Stimulated activated CD8-positive, alpha-beta memory T cell treated with anti-CD3 and anti-CD28 coated beads, Interleukin-4, amount 100 ng/mL, for 48 hours (primary cell): ENCODE measurements at regions not wholly inside any gene's neighbourhood (a gene's known extent, or its start where the extent isn't known, plus 50 kb on each side); places are given as distances from the start of the nearest gene placed in this dataset.
A peak's percentile ranks its signal among the peaks of the same experiment; 100 is the strongest.

Experiments
- DNase-seq: peaks from one replicate; pipeline ENCODE4 v3.0.0-alpha.2; 2020

- DNase-seq = peak; percentile 10
Observed at GRCh38 chr6:170131351-170131750, 159.5 kb downstream of the DLL1 start.

- DNase-seq = peak; percentile 19
Observed at GRCh38 chr6:170130771-170131241, 160.1 kb downstream of the DLL1 start.

- peak; percentile 12 for DNase-seq
Observed at GRCh38 chr6:170130201-170130621, 160.7 kb downstream of the DLL1 start.

DNA sequence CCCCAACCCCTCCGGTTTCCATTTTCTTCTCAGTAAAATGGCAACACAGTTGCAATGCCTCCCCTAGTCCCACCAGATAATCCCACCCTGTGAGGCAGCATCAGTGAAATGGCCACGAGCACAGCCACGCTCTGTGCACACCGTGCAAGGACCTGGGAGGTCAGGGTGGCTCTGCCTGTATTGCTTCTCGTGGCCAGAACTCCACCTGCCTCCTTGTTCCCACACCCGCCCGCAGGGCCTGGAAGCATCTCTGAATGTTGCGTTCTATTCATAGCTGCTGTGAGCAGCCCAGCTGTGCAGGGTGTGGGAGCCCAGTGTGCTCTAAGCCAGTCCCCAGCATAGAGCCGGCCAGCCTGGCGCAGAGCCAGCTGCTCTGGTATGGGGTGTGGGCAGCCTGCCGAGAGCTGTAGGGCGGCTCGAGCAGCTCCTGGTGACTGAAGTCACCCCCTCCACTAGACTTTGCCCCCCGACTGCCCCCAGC, 161.1 kb downstream of the DLL1 start:
- peak; percentile 17 for DNase-seq

- peak; percentile 12 for DNase-seq
Observed at GRCh38 chr6:170128811-170129681, 161.8 kb downstream of the DLL1 start.

DNA sequence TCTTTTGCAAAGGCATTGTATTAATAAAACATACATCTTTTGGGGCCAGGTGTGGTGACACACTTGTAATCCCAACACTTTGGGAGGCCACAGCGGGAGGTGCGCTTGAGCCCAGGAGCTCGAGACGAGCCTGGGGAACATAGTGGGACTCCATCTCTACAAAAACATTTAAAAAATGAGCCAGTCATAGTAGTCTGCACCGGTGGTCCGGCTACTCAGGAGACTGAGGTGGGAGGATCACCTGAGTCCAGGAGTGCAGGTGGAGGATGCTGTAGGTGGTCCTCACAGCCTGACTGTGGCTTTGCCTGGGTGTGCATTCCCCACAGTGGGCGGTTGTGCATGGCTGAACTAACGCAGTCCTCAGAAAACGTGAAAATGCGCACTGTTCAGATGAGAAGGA, 162.5 kb downstream of the DLL1 start:
- DNase-seq = peak; percentile 16

DNA sequence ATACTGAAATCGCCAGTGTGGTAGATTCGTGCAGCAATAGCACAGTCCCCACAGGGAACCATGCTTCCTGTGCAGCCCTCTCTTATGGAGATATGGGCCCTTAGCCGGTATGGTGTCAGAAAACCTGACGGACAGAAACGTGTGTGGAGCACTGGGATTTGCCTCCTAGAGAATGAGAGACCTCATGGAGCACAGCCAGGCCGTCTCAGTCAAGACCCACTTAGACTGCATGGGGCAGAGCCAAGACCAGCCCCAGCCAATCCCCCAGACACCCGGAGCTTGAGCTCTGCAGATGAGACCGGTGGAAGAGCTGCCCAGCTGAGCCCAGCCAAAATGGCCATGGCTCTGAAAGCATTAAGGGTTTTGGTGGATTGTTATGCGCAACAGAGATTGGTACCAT, 163.7 kb downstream of the DLL1 start:
- no peak for DNase-seq

DNA sequence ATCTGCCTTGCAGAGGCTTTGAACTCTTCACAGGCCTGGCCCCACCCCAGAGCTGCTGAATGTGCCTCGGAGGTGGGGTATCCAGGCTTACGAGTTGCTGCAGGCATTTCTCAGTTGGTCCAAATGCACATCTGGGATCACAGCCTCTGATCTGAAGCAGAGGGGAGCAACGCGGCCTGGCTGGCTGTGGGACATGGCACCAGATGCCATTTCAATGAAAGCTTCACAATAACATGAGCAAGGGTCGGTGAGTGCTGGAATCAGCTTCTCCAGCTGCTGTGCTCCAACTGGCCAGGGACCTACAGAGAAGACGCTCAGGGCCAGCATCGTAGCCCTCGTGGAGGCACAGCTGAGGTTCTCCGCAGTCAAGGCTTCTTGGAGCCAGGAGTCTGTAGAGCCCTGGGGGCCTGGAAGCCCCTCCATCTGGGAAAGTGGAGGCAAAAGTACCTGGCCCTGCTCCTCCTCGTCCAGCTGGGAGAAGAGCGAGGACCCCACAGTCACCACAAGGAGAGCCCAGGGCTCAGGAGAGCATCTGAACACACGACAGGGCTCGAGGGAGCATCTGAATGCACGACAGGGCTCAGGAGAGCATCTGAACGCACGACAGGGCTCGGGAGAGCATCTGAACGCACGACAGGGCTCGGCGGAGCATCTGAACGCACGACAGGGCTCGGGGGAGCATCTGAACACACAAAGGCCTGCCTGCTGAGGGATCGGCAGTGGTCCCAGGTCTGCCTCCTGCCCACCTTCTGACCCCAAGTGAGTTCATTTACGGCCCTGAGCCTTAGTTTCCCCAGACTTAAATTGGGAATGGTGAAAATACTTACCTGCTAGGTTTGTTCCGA, 165.2 kb downstream of the DLL1 start:
- peak; percentile 18 for DNase-seq

GRCh38 chr6:170124836-170125235, 166.0 kb downstream of the DLL1 start:
- DNase-seq = peak; percentile 16

- DNase-seq = peak; percentile 12
Observed at GRCh38 chr6:170124150-170124549, 166.7 kb downstream of the DLL1 start.

GRCh38 chr6:170122651-170123050, 168.2 kb downstream of the DLL1 start:
- DNase-seq = no peak

DNA sequence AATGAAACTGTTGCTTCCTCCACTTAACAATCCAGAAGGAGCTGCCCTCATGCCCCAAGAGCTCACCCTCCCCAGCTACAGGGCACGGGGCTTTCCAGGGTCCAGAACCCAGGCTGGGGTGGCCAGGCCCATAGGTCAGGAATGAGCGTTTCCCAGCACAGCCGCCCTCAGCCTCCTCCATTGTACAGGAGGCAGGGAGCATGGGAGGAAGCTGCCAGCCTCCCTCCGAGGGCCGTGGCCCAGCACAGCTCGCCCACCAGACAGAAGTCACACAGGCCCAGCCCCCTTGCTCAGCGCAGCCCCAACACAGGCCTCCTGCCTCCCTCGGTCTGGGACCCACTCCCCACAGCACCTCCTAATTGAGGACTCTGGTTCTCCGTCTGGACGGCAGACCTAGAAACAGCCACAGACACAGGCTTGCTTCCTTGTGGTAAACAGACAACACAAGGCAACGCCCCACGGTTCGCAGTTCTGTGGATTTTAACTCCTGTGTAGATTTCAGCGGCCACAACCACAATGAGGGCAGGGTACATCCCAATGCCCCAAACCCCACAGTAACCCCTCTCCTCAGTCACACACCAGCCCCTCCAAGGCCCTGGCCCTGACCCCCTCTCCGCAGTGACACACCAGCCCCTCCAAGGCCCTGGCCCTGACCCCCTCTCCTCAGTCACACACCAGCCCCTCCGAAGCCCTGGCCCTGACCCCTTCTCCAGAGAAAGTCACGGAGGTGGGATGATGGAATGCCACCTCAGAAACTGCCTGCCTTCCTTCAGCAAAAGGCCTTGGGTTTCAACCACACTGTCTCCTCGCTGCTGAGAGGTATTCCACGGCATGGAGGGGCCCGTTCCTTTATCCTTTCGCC, 173.5 kb downstream of the DLL1 start:
- peak; percentile 17 for DNase-seq

DNA sequence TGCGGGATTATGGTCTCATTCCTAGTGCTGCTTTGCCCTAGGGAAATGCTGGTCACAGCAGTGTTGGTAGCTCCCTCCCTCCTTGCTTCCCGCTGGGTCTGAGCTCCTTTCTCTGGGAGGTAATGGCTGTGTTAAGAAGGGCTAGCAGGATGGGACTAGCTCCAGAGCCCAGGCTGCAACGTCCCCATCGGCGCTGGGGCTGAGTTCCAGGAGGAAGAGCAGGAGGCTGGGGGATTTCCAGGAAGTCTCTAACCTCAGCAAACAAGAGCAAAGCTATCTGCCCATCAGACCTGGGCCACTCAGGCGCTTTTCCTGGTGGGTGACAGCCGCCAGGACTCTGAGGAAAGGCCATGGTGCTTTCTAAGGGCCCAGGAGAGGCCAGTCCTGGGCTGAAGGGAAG, 174.2 kb downstream of the DLL1 start:
- no peak for DNase-seq

- no peak for DNase-seq
Observed at GRCh38 chr6:170114956-170115855, 175.7 kb downstream of the DLL1 start.

GRCh38 chr6:170114187-170114945, 176.5 kb downstream of the DLL1 start:
- peak; percentile 10 for DNase-seq

GRCh38 chr6:170113141-170113540, 177.7 kb downstream of the DLL1 start:
- no peak for DNase-seq

- peak; percentile 12 for DNase-seq
Observed at GRCh38 chr6:170112583-170112860, 178.4 kb downstream of the DLL1 start.

GRCh38 chr6:170111816-170112582, 178.9 kb downstream of the DLL1 start:
- DNase-seq = peak; percentile 5

GRCh38 chr6:170111141-170111664, 179.7 kb downstream of the DLL1 start:
- DNase-seq = no peak
